Gastrocnemius medialis (tissue), 4 donors: ENCODE measurements at regions not wholly inside any gene's neighbourhood (a gene's known extent, or its start where the extent isn't known, plus 50 kb on each side); places are given as distances from the start of the nearest gene placed in this dataset.

ENCODE experiments used
- ATAC-seq, 2 donors: fragments of 150-250 bp; one replicate each; pipeline ENCODE4 v1.9.1; 2016
- DNase-seq, 2 donors: peaks; one replicate each; pipeline ENCODE4 v3.0.0-alpha.2; 2019
- H3K27ac ChIP-seq, 4 donors: fragments of 200-600 bp; sonication (generic); 1 replicate in 1 of 4; 2 replicates in 3 of 4; pipeline ENCODE4 v1.5.1; 2016 to 2018; ENCODE audit warnings: mild to moderate bottlenecking in 2 of 4, moderate library complexity in 1 of 4
- H3K27me3 ChIP-seq, 3 donors: fragments of 200-600 bp; sonication (generic) in 2 of 3; 1 replicate in 1 of 3; 2 replicates in 2 of 3; pipeline versions ENCODE4 v1.5.1 to v1.6.0; 2016 to 2019; ENCODE audit warnings: mild to moderate bottlenecking in 1 of 3, moderate library complexity in 1 of 3
- H3K36me3 ChIP-seq, 2 donors: fragments of 200-600 bp; sonication (generic) in 1 of 2; one replicate each; pipeline ENCODE4 v1.5.1; 2017 to 2018
- H3K4me1 ChIP-seq, 2 donors: fragments of 200-600 bp; sonication (generic) in 1 of 2; one replicate each; pipeline ENCODE4 v1.5.1; 2016 to 2017; ENCODE audit warnings: mild to moderate bottlenecking in 2 of 2
- H3K4me3 ChIP-seq, 4 donors: fragments of 200-600 bp; sonication (generic) in 3 of 4; 1 replicate in 1 of 4; 2 replicates in 3 of 4; pipeline ENCODE4 v1.5.1; 2016 to 2019; ENCODE audit warnings: mild to moderate bottlenecking in 2 of 4
- H3K9me3 ChIP-seq, 3 donors: fragments of 200-600 bp; sonication (generic) in 2 of 3; 1 replicate in 1 of 3; 2 replicates in 2 of 3; pipeline ENCODE4 v1.5.1; 2016 to 2019
- CTCF ChIP-seq, 5 experiments: fragments of 450-650 bp in 3 of 5; fragments of 200-600 bp in 2 of 5; sonication (generic) in 2 of 5; IDR thresholded peaks in 4 of 5; conservative IDR thresholded peaks in 1 of 5; 1 replicate in 4 of 5; 2 replicates in 1 of 5; pipeline ENCODE4 v1.5.1; 2016 to 2019; ENCODE audit warnings: antibody characterized with exemption in 5 of 5, mild to moderate bottlenecking in 3 of 5, moderate library complexity in 3 of 5
- POLR2A ChIP-seq, 2 donors: fragments of 450-650 bp; IDR thresholded peaks; one replicate each; pipeline ENCODE4 v1.6.1; 2017; ENCODE audit warnings: antibody characterized with exemption in 2 of 2, mild to moderate bottlenecking in 2 of 2, moderate library complexity in 2 of 2
- in situ Hi-C, 4 donors: fragments of 200-750 bp; cut with MboI; loops; one replicate each; pipeline versions ENCODE4 v1.15.0 to v1.8.0; 2017; ENCODE audit warnings: low sequenced_read_pairs in 4 of 4
- intact Hi-C: fragments of 100-400 bp; cut with DNase I; formaldehyde crosslinking; loops from one replicate; pipeline ENCODE4 v1.15.1; 2023; ENCODE audit warnings: low total_unique reads
- microRNA-seq, 2 donors: library from miRNA; unstranded; fragments of <30 nt; microRNA quantifications; one replicate each; pipeline ENCODE4, GENCODE V29; 2016; ENCODE audit warnings: borderline replicate concordance in 2 of 2

- Histone ChIP-seq H3K27me3 (no peaks in the 10 kb centered on the region), H3K4me1 (no peaks in the 10 kb centered on the region), H3K4me3 (no peak overlapping the region), H3K9me3 (no peaks in the 10 kb centered on the region), H3K27ac (no peak overlapping the region), H3K36me3 (no peaks in the 10 kb centered on the region)
- no peak for TF ChIP-seq CTCF (IDR thresholded peaks at IDR 0.05 in 4 of 5, conservative IDR thresholded peaks at IDR 0.05 in 1 of 5)
- no peak for TF ChIP-seq POLR2A (IDR thresholded peaks at IDR 0.05)
- DNase-seq, result no peak
- intact Hi-C loops (no loop called here), in situ Hi-C loops (no loop called here)
- no peak for ATAC-seq
Observed at GRCh38 chr2:212595036-212595654, 56.5 kb upstream of the ERBB4 start.

- Histone ChIP-seq H3K4me1 (no peaks in the 10 kb centered on the region), H3K9me3 (no peaks in the 10 kb centered on the region), H3K27ac (no peak overlapping the region), H3K36me3 (no peaks in the 10 kb centered on the region), H3K4me3 (no peak overlapping the region), H3K27me3 (no peaks in the 10 kb centered on the region)
- no peak for ATAC-seq
- in situ Hi-C loops (no loop called here), intact Hi-C loops (no loop called here)
- no peak for DNase-seq
- TF ChIP-seq CTCF (IDR thresholded peaks at IDR 0.05 in 4 of 5, conservative IDR thresholded peaks at IDR 0.05 in 1 of 5) (no peak), POLR2A (IDR thresholded peaks at IDR 0.05) (no peak)
Observed at GRCh38 chr2:212592695-212593094, 54.1 kb upstream of the ERBB4 start.

Small RNA genes lying in the stretch of these regions (microRNA-seq; reads per million reads assigned to microRNA genes)
- gene MIR4776-1, result 0 reads per million in 2 donors
- 0 reads per million in 2 donors for gene MIR4776-2
